CD14-positive monocyte (primary cell): ENCODE measurements at regions not wholly inside any gene's neighbourhood (a gene's known extent, or its start where the extent isn't known, plus 50 kb on each side); places are given as distances from the start of the nearest gene placed in this dataset.

Experiments used
- DNase-seq, 3 donors: peaks; one replicate each; pipeline ENCODE4 v3.0.0-alpha.2; 2011 to 2022
- H2AFZ ChIP-seq: 2 replicates; pipeline ENCODE4 v1.6.0; 2012; ENCODE audit warnings: mild to moderate bottlenecking, low read depth, low read length, inconsistent platforms; ENCODE audit not compliant: insufficient read depth, poor library complexity, severe bottlenecking
- H3K27ac ChIP-seq, 2 donors: 1 replicate in 1 of 2; 2 replicates in 1 of 2; pipeline ENCODE4 v1.5.1; 2012 to 2013; ENCODE audit warnings: low read length in 2 of 2, control low read depth in 1 of 2, inconsistent platforms in 1 of 2, low read depth in 1 of 2, mild to moderate bottlenecking in 1 of 2
- H3K27me3 ChIP-seq, 2 donors: one replicate each; pipeline versions ENCODE4 v1.6.0 to v1.6.1; 2011 to 2013; ENCODE audit warnings: low read length in 2 of 2; ENCODE audit not compliant: control insufficient read depth in 2 of 2, insufficient read depth in 2 of 2
- H3K36me3 ChIP-seq, 2 donors: replicated peaks in 1 of 2; 1 replicate in 1 of 2; 2 replicates in 1 of 2; pipeline versions ENCODE4 v1.5.1 to v1.6.1; 2012 to 2013; ENCODE audit warnings: low read length in 2 of 2, control low read depth in 1 of 2, inconsistent platforms in 1 of 2, mild to moderate bottlenecking in 1 of 2; ENCODE audit not compliant: insufficient read depth in 2 of 2, control insufficient read depth in 1 of 2
- H3K4me1 ChIP-seq, 2 donors: 1 replicate in 1 of 2; 2 replicates in 1 of 2; pipeline versions ENCODE4 v1.5.1 to v1.6.1; 2012 to 2013; ENCODE audit warnings: low read length in 2 of 2, control low read depth in 1 of 2, inconsistent platforms in 1 of 2, mild to moderate bottlenecking in 1 of 2, moderate library complexity in 1 of 2; ENCODE audit not compliant: insufficient read depth in 2 of 2, control insufficient read depth in 1 of 2
- H3K4me2 ChIP-seq: replicated peaks from 2 replicates; pipeline ENCODE3; 2012; ENCODE audit warnings: low read length, moderate library complexity, mild to moderate bottlenecking; ENCODE audit not compliant: poor library complexity, severe bottlenecking; ENCODE audit errors: extremely low read depth
- H3K4me3 ChIP-seq, 3 experiments: fragments of 200-600 bp in 1 of 3; sonication (generic) in 1 of 3; replicated peaks in 1 of 3; 1 replicate in 2 of 3; 2 replicates in 1 of 3; pipeline ENCODE4 v1.5.1; 2011 to 2013; ENCODE audit warnings: low read length in 3 of 3, mild to moderate bottlenecking in 3 of 3, control low read depth in 2 of 3, low read depth in 2 of 3, inconsistent platforms in 1 of 3, moderate library complexity in 1 of 3
- H3K79me2 ChIP-seq: 2 replicates; pipeline ENCODE4 v1.6.0; 2012; ENCODE audit warnings: mild to moderate bottlenecking, control low read depth, inconsistent platforms, low read length, moderate library complexity; ENCODE audit not compliant: insufficient read depth
- H3K9ac ChIP-seq: 2 replicates; pipeline ENCODE4 v1.6.0; 2017; ENCODE audit warnings: low read length, mild to moderate bottlenecking; ENCODE audit not compliant: insufficient read depth, poor library complexity, severe bottlenecking
- H3K9me3 ChIP-seq, 2 donors: replicated peaks in 1 of 2; 1 replicate in 1 of 2; 2 replicates in 1 of 2; pipeline versions ENCODE4 v1.5.1 to v1.6.1; 2012 to 2013; ENCODE audit warnings: low read length in 2 of 2, control low read depth in 1 of 2; ENCODE audit not compliant: control insufficient read depth in 1 of 2, insufficient read depth in 1 of 2
- H4K20me1 ChIP-seq: 2 replicates; pipeline ENCODE4 v1.6.0; 2012; ENCODE audit warnings: mild to moderate bottlenecking, low read length, control low read depth, moderate library complexity; ENCODE audit not compliant: insufficient read depth
- H3K27ac Mint-ChIP-seq, 7 donors: one replicate each; pipeline ENCODE4 v1.8.0; 2020; ENCODE audit warnings: mild to moderate bottlenecking in 7 of 7, mixed read lengths in 7 of 7, moderate library complexity in 6 of 7, inconsistent platforms in 2 of 7
- H3K27me3 Mint-ChIP-seq, 3 donors: one replicate each; pipeline ENCODE4 v1.8.0; 2021 to 2022; ENCODE audit warnings: low read depth in 3 of 3, mild to moderate bottlenecking in 3 of 3, mixed read lengths in 3 of 3, moderate library complexity in 3 of 3, inconsistent platforms in 1 of 3
- H3K36me3 Mint-ChIP-seq, 2 donors: one replicate each; pipeline ENCODE4 v1.8.0; 2020; ENCODE audit warnings: mixed read lengths in 2 of 2, inconsistent platforms in 1 of 2, mild to moderate bottlenecking in 1 of 2
- H3K4me1 Mint-ChIP-seq: one replicate; pipeline ENCODE4 v1.8.0; 2020; ENCODE audit warnings: mild to moderate bottlenecking, mixed read lengths
- H3K4me3 Mint-ChIP-seq, 2 donors: one replicate each; pipeline ENCODE4 v1.8.0; 2020; ENCODE audit warnings: mild to moderate bottlenecking in 2 of 2, mixed read lengths in 2 of 2, moderate library complexity in 1 of 2
- H3K9me3 Mint-ChIP-seq, 7 donors: one replicate each; pipeline ENCODE4 v1.8.0; 2020 to 2022; ENCODE audit warnings: mixed read lengths in 7 of 7, mild to moderate bottlenecking in 6 of 7, moderate library complexity in 6 of 7, inconsistent platforms in 2 of 7
- WGBS: methylation state at CpG from one replicate; pipeline ENCODE4 v1.1.5; 2013; ENCODE audit warnings: missing lambda C conversion rate; ENCODE audit not compliant: insufficient coverage; 5-methylcytosine and 5-hydroxymethylcytosine counted together
- intact Hi-C, 2 donors: fragments of 100-400 bp; cut with micrococcal nuclease; formaldehyde crosslinking; loops; one replicate each; pipeline versions ENCODE4 v1.15.0 to v1.15.1; 2023
- TF ChIP-seq, protein P1 (sequence below): fragments of 200-600 bp; IDR thresholded peaks from one replicate; pipeline ENCODE4 v1.8.0; 2022; ENCODE audit warnings: antibody characterized with exemption, mild to moderate bottlenecking

DNA sequence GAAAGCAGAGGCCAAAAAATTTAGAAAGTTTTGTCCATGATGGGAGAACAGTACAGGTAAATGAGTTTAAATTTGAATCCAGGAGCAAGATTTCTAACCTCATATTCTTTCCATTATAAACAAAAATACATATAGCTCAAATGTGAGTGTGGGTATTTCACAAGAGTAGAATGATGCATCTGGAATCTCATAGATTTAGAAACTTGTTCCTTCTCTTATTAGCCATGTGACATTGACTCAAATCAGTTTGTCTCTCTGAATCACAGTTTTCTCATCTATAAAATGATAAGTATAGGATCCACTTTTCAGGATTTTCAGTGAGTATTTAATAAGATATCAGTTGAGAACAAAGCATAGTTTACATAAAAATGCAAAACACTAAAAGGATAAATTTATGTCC lies 436.3 kb upstream of the PAPPA start:
- DNase-seq = no peak
- Mint-ChIP-seq H3K4me1 (no peaks in the 10 kb centered on the region), H3K27ac (no peak overlapping the region), H3K27me3 (no peaks in the 10 kb centered on the region), H3K36me3 (no peaks in the 10 kb centered on the region), H3K4me3 (no peak overlapping the region), H3K9me3 (peaks cover 0 to 7% (median 0%) of the 10 kb centered on the region in 7 donors)
- H3K27ac ChIP-seq = no peak overlapping the region
- no peaks in the 10 kb centered on the region for H3K27me3 ChIP-seq
- no peak overlapping the region for H3K4me2 ChIP-seq
- H3K9me3 ChIP-seq = peaks cover 0 to 4% of the 10 kb centered on the region in 2 donors
- intact Hi-C loops = no loop called here
- TF ChIP-seq, protein P1, sequence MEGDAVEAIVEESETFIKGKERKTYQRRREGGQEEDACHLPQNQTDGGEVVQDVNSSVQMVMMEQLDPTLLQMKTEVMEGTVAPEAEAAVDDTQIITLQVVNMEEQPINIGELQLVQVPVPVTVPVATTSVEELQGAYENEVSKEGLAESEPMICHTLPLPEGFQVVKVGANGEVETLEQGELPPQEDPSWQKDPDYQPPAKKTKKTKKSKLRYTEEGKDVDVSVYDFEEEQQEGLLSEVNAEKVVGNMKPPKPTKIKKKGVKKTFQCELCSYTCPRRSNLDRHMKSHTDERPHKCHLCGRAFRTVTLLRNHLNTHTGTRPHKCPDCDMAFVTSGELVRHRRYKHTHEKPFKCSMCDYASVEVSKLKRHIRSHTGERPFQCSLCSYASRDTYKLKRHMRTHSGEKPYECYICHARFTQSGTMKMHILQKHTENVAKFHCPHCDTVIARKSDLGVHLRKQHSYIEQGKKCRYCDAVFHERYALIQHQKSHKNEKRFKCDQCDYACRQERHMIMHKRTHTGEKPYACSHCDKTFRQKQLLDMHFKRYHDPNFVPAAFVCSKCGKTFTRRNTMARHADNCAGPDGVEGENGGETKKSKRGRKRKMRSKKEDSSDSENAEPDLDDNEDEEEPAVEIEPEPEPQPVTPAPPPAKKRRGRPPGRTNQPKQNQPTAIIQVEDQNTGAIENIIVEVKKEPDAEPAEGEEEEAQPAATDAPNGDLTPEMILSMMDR = no peak
- no peaks in the 10 kb centered on the region for H3K4me1 ChIP-seq
- H3K79me2 ChIP-seq = no peaks in the 10 kb centered on the region
- no peaks in the 10 kb centered on the region for H4K20me1 ChIP-seq
- H2AFZ ChIP-seq = no peak overlapping the region
- no peaks in the 10 kb centered on the region for H3K36me3 ChIP-seq
- H3K4me3 ChIP-seq = no peak overlapping the region
- H3K9ac ChIP-seq = no peak overlapping the region

DNA sequence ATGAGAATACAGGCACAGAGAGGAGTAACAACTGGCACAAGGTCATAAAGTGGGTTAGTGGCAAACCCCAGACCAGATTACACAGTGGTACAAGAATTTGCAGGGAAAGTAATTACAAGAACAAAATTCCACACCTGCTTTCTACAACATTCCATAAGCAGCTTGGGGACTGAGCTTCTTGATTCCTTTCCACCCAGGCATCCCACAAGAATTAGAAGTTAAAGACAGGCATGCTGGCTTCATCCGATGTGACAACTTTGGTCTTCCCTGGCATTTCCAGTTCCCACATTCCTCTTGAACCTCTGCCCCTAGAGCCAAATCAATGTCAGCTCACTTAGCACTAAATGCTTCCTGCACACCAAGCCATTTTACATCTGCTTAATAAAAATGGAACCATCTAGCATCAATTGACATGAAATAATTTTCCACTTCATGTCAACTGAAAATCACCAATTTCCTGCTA lies 435.8 kb upstream of the PAPPA start:
- no peaks in the 10 kb centered on the region for H3K36me3 Mint-ChIP-seq
- TF ChIP-seq, protein P1 = no peak
- H3K9me3 ChIP-seq = no peaks in the 10 kb centered on the region
- H3K4me3 Mint-ChIP-seq = no peak overlapping the region
- no peaks in the 10 kb centered on the region for H3K4me1 Mint-ChIP-seq
- H3K27ac ChIP-seq = no peak overlapping the region
- no peak overlapping the region for H2AFZ ChIP-seq
- H3K9me3 Mint-ChIP-seq = peaks cover 0 to 5% (median 0%) of the 10 kb centered on the region in 7 donors
- no peaks in the 10 kb centered on the region for H3K27me3 Mint-ChIP-seq
- DNase-seq = no peak
- no peak overlapping the region for H3K4me3 ChIP-seq
- no peak overlapping the region for H3K27ac Mint-ChIP-seq
- no peaks in the 10 kb centered on the region for H3K79me2 ChIP-seq
- no peaks in the 10 kb centered on the region for H3K36me3 ChIP-seq
- H3K4me1 ChIP-seq = no peaks in the 10 kb centered on the region
- intact Hi-C loops = no loop called here
- 75% methylated on average over 1 of the region's 1 CpG for WGBS
- no peak overlapping the region for H3K9ac ChIP-seq
- H4K20me1 ChIP-seq = no peaks in the 10 kb centered on the region
- H3K4me2 ChIP-seq = no peak overlapping the region
- no peaks in the 10 kb centered on the region for H3K27me3 ChIP-seq
